CD4-positive, alpha-beta T cell treated with Interleukin-2 at 100 ng/mL for 4 hours (primary cell): ENCODE measurements at regions not wholly inside any gene's neighbourhood (a gene's known extent, or its start where the extent isn't known, plus 50 kb on each side); places are given as distances from the start of the nearest gene placed in this dataset.
"Not testable (repeated sequence)": the region's sequence is repeated elsewhere in the genome, so short reads cannot be mapped to it uniquely, and the experiment has no call there.

Source experiments
- DNase-seq: peaks from one replicate; pipeline ENCODE4 v3.0.0-alpha.2; 2020; ENCODE audit warnings: low spot score

DNA sequence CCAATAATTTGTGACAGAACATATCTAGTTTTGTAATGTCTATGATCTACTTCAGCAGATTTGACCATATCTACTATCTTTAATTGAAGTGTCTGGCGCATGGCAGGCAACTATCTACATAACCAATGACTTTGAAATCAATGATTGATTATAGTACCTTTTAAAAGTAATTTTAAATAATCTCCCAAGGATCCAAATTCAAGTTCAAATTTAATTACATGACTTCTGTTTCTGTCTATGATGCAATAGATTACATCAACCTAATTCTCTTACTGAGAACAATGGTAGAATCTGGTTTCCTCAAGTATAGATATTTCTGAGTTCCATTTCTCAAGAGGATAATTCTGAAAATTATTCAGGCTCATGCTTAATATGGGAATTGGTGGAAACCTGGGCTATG lies 177.4 kb upstream of the IL15 start:
- DNase-seq, result no peak

DNA sequence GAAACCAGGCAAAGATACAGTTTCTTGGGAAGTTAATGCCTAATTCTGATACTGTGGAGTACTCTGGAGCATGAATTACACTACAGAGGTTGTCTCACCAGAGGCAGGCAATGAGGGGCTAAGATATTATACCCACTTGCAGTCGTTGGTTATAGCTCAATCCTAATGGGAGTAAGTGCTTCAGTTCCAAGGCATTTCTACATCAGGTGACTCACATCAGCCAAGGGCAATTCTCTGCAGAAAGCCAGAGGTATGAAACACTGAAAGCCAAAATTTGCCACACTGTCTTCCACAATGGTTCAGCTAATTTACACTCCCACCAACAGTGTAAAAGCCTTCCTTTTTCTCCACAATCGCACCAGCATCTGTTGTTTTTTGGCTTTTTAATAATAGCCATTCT lies 174.0 kb upstream of the IL15 start:
- no peak for DNase-seq

DNA sequence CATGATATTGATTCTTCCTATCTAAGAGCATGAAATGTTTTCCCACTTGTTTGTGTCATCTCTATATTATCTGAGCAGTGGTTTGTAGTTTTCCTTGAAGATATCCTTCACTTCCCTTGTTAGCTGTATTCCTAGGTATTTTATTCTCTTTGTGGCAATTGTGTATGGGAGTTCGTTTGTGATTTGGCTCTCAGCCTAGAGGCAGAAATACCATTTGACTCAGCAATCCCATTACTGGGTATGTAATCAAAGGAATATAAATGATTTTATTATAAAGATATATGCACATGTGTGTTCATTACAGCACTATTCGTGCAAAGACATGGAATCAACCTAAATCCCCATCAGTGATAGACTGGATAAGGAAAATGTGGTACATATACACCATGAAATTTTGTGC lies 172.7 kb upstream of the IL15 start:
- DNase-seq, result no peak

- no peak for DNase-seq
These were observed 172.0 kb upstream of the IL15 start for GRCh38 chr4:141464366-141464765.

DNA sequence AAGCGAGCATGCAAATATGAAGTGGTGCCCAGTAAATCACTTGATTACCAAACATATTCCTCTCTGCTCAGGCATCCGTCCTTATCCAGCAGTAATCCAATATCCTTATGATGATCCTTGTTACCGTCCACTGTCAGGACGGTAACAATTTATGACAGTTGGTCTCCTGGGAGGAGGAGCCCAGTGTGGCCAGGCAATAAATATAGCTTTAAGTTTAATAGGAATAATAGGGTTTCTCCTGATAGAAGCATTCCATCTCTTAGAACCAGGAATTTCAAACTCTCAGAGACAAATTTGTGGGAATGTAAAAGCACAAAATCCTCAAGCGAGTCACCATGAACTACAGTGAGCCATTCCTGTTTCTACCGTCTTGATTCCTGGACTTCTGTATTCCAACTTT lies 171.2 kb upstream of the IL15 start:
- no peak for DNase-seq

- no peak for DNase-seq
These were observed 169.2 kb upstream of the IL15 start for GRCh38 chr4:141467225-141467624.

DNA sequence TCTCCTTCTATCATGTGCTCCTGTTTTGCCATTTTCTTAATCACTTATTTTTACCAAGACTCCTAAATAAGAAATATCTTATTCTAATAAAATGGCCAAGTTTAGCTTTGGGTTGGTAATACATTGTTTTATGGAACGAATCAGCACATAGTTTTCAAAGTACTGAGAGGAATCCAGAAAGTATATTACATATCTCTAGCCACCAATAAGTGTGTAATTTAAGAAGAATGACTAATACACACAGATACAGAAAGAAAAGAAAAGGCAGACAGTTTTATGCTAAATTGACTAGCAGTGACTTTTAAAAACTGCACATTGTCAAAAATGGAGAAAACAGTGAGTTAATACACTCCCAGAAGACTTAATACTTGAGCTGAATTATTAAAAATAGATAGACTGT lies 167.0 kb upstream of the IL15 start:
- no peak for DNase-seq

DNA sequence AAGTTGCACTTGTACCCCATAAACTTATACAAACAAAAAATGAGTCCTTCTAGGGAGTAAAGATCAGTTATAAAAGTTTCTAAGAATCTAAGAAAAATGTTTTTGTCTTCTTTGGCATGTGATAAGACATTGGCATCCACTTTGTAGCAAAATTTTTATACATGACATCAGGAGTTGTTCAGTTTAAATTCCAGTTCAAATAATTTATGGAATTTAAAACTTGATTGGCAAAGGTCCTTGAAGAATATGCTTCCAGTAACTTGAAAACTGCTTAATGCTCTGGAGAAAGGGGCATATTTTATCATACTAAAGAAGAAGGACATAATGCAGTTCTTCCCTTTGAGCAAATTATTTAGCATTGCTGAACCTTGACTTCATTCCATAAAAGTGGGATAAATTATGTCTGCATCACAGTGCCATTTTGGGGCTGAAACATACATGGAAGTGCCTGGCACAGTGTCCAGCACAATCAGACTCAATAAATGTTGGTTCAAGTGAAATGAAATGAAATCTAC lies 163.3 kb upstream of the IL15 start:
- no peak for DNase-seq

DNA sequence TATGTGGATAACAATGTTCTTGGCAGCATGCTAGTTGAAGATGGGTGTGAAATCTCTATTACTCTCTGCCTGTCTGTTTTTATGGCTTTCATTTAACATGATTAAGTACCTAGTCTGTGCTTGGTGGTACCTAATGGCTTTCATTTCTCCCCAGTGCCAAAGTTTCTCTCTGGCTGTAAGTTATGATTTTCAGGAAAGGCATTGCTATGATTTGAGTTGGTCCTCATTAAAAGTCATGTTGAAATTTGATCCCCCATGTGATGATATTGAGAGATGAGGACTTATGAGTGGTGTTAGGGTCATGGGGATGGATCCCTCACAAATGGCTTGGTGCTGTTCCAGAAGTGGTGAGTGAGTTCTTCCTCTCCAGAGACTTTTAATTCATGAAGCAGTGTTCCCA lies 162.4 kb upstream of the IL15 start:
- no peak for DNase-seq

DNA sequence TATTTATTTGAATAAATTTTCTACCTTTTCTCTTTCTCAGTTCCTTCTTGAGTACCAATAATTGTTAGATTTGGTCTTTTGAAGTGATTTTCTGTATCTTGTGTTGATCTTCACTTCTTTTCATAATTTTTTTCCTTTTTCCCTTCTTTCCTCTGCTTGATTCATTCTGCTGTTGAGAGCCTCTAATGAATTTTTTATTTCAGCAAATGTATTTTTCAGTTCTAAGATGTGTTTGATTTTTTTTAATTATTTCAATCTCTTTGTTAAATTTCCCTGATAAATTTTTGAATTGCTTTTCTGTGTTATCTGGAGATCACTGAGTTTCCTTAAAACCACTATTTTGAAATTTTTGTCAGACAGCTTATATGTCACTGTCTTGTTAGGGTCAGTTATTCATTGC lies 155.4 kb upstream of the IL15 start:
- no peak for DNase-seq

DNA sequence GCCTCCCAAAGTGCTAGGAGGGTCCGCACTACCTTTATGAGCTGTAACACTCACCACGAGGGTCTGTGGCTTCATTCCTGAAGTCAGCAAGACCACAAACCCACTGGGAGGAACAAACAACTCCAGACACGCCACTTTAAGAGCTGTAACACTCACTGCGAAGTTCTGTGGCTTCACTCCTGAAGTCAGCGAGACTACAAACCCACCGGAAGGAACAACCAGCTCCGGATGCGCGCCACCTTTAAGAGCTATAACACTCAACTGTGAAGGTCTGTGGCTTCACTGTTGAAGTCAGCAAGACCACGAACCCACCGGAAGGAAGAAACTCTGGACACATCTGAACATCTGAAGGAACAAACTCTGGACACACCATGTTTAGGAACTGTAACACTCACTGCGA lies 152.1 kb upstream of the IL15 start:
- DNase-seq, result not testable (repeated sequence)

DNA sequence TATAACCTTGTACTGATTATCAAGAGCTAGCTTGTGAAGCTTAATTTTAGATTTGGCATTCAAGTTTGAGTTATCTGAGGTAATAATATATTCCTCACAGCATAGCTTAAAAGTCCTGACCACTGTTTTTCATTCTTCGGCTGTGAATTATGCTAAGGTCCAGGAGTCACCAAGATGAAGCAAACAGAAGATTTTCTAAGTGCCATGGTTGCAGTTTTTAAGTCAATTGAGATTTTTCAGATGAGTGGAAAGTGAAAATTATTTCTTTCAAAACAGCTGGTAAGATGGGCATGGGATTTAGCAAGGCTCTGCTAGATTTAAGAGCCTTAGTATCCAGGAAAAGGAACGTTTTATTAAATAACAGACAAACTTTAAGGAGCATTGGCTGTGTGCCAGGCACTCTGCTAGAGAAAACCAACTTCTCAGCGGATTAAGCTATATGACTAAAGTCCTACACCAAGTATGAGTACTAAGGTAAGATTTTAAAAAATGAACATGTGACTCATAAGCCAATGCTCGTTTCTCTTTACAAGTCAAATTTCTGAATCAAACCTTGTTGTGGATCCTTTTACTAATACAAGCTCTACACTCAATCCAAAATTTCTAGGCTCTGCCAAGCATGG lies 149.9 kb upstream of the IL15 start:
- DNase-seq, result no peak

- no peak for DNase-seq
These were observed 138.8 kb upstream of the IL15 start for GRCh38 chr4:141497627-141498026.

DNA sequence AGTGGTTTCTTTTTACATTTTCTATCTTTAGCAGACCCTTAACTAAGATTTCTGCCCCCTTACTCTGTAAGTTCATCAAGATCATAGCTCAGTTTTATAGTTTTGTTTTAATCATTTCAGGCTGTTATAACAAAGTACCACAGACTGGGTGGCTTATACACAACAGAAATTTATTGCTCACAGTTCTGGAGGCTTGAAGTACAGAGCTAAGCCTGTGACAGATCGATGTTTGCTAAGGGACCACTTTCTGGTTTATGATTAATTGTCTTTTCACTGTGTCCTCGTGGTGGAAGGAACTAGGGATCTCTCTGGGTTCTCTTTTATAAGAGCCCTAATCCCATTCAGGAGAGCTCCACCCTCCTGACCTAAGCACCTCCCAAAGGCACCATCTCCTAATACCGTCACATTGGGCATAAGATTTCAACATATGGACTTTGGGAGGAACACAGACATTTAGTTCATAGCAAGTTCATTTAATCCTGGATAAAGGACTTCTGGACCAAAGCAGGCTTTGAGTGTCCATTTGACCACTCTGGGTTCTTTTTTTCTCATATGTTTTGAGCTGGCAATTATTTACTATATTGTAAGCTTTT lies 137.0 kb upstream of the IL15 start:
- DNase-seq, result no peak

DNA sequence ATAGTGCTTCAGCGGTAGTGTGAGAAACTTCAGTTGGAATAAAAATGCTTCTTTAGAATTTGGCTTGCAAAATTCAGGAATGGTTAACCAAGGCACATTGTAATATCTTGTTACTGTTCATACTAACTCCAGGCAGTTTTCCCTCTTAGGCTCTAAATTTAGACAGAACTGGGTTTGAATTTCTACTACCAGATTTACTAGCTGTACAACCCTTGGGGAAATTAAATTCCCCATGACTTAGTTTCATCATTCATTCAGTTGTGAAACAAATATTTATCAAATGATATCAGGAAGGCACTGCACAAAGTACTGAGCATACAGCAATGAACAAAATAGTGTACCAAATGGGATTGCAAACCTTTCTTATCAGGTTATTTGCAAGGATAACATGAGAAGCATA lies 135.0 kb upstream of the IL15 start:
- no peak for DNase-seq

GRCh38 chr4:141501931-141502330 lies 134.5 kb upstream of the IL15 start:
- no peak for DNase-seq

DNA sequence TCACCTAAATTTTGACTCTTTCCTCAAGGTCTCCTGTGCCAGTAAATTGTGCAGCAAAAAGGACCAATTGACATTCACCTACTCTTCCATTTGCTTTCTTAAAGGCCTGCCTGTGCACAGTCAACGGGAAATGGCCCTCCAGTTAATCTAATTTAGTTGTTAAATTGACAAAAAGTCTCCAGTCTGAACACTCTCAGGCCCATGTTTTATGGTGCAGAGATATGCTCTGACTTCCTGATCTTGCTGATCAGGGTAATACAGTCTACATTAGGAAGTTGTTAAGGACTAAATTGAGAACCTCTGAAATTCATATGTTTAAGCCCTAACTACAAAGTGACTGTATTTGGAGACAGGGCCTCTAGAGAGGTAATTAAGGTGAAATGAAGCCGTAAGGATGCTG lies 133.6 kb upstream of the IL15 start:
- DNase-seq, result no peak

GRCh38 chr4:141503260-141503659 lies 133.1 kb upstream of the IL15 start:
- DNase-seq, result no peak

- no peak for DNase-seq
These were observed 125.3 kb upstream of the IL15 start for GRCh38 chr4:141511055-141511454.

GRCh38 chr4:141513866-141514265 lies 122.5 kb upstream of the IL15 start:
- no peak for DNase-seq

GRCh38 chr4:141518222-141518621 lies 118.2 kb upstream of the IL15 start:
- no peak for DNase-seq

DNA sequence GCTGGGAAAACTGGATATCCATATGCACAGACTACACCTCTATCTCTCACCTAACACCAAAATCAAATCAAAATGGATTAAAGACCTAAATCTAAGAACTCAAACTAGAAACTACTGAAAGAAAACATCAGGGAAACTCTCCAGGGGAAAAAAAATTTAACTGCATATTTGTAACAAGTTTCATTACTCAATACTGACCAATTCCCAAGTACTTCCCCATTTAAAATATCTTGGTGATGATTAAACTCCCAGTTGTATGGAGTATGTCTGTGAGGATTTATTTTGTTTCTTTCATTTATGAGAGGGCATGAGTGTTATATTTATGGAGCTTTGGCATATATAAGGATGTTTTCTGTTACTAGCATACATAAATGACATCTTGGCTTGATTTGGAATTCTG lies 112.3 kb upstream of the IL15 start:
- no peak for DNase-seq

- no peak for DNase-seq
These were observed 111.5 kb upstream of the IL15 start for GRCh38 chr4:141524841-141525240.

GRCh38 chr4:141530627-141531026 lies 105.8 kb upstream of the IL15 start:
- no peak for DNase-seq
